ENCODE measurements at regions not wholly inside any gene's neighbourhood (a gene's known extent, or its start where the extent isn't known, plus 50 kb on each side); places are given as distances from the start of the nearest gene placed in this dataset.
A peak's percentile ranks its signal among the peaks of the same experiment; 100 is the strongest.
"Not testable (repeated sequence)": the region's sequence is repeated elsewhere in the genome, so short reads cannot be mapped to it uniquely, and the experiment has no call there.

- Histone ChIP-seq H3K27ac (no peak overlapping the region), H3K9me3 (replicated peaks) (no peaks in the 10 kb centered on the region), H3K36me3 (no peaks in the 10 kb centered on the region), H3K4me1 (no peaks in the 10 kb centered on the region; the same call in 1 of the 2 replicates), H3K27me3 (no peaks in the 10 kb centered on the region), H3K4me3 (no peak overlapping the region)
- DNase-seq, result no peak
These were observed 351.5 kb downstream of the NR4A2 start for GRCh38 chr2:155980941-155981560.

GRCh38 chr2:155975734-155976133 lies 356.8 kb downstream of the NR4A2 start:
- Histone ChIP-seq H3K27ac (no peak overlapping the region), H3K4me3 (no peak overlapping the region), H3K27me3 (no peaks in the 10 kb centered on the region), H3K4me1 (no peaks in the 10 kb centered on the region; the same call in 1 of the 2 replicates), H3K9me3 (replicated peaks) (no peaks in the 10 kb centered on the region), H3K36me3 (no peaks in the 10 kb centered on the region)
- DNase-seq, result peak in 1 of 2 experiments; percentile 6

- Histone ChIP-seq H3K4me1 (no peaks in the 10 kb centered on the region; the same call in 1 of the 2 replicates), H3K27ac (no peak overlapping the region), H3K27me3 (no peaks in the 10 kb centered on the region), H3K9me3 (replicated peaks) (no peaks in the 10 kb centered on the region), H3K4me3 (no peak overlapping the region), H3K36me3 (no peaks in the 10 kb centered on the region)
- no peak for DNase-seq
These were observed 359.6 kb downstream of the NR4A2 start for GRCh38 chr2:155972916-155973315.

- H3K27me3 ChIP-seq; H3K27ac ChIP-seq; H3K9me3 ChIP-seq (replicated peaks); H3K36me3 ChIP-seq; H3K4me1 ChIP-seq: not testable (repeated sequence)
- peak overlapping the region; percentile 25 for H3K4me3 ChIP-seq
- DNase-seq, result peak in 1 of 2 experiments; percentile 15
These were observed 366.5 kb downstream of the NR4A2 start for GRCh38 chr2:155966064-155966471.

- no peak overlapping the region for H3K27ac ChIP-seq
- peak overlapping the region; percentile 25 for H3K4me3 ChIP-seq
These were observed 367.0 kb downstream of the NR4A2 start for GRCh38 chr2:155965415-155966063.

GRCh38 chr2:155961641-155962040 lies 370.9 kb downstream of the NR4A2 start:
- no peak for DNase-seq
- no peak overlapping the region for H3K4me3 ChIP-seq
- no peak overlapping the region for H3K27ac ChIP-seq
- H3K4me1 ChIP-seq, result no peaks in the 10 kb centered on the region
- no peaks in the 10 kb centered on the region for H3K36me3 ChIP-seq
- H3K27me3 ChIP-seq, result no peaks in the 10 kb centered on the region
- H3K9me3 ChIP-seq (replicated peaks), result no peaks in the 10 kb centered on the region

More at GRCh38 chr2:155965415-155966063, 367.0 kb downstream of the NR4A2 start:
- Histone ChIP-seq H3K4me1 (no peaks in the 10 kb centered on the region), H3K9me3 (replicated peaks) (no peaks in the 10 kb centered on the region), H3K36me3 (no peaks in the 10 kb centered on the region), H3K27me3 (no peaks in the 10 kb centered on the region)
- no peak for DNase-seq

- Histone ChIP-seq H3K36me3 (no peaks in the 10 kb centered on the region), H3K4me1 (no peaks in the 10 kb centered on the region), H3K27ac (no peak overlapping the region), H3K4me3 (no peak overlapping the region), H3K9me3 (replicated peaks) (no peaks in the 10 kb centered on the region), H3K27me3 (no peaks in the 10 kb centered on the region)
- DNase-seq, result no peak
These were observed 373.7 kb downstream of the NR4A2 start for GRCh38 chr2:155958834-155959233.

GRCh38 chr2:155947069-155947468 lies 385.5 kb downstream of the NR4A2 start:
- Histone ChIP-seq H3K4me3 (no peak overlapping the region), H3K27me3 (no peaks in the 10 kb centered on the region), H3K4me1 (no peaks in the 10 kb centered on the region), H3K9me3 (replicated peaks) (no peaks in the 10 kb centered on the region), H3K27ac (no peak overlapping the region), H3K36me3 (no peaks in the 10 kb centered on the region)
- DNase-seq, result no peak

GRCh38 chr2:155944218-155944617 lies 388.3 kb downstream of the NR4A2 start:
- no peak for DNase-seq
- H3K36me3 ChIP-seq, result no peaks in the 10 kb centered on the region
- no peak overlapping the region for H3K27ac ChIP-seq
- H3K4me1 ChIP-seq, result no peaks in the 10 kb centered on the region
- H3K4me3 ChIP-seq, result no peak overlapping the region
- no peaks in the 10 kb centered on the region for H3K9me3 ChIP-seq (replicated peaks)
- no peaks in the 10 kb centered on the region for H3K27me3 ChIP-seq

GRCh38 chr2:155930312-155930711 lies 402.2 kb downstream of the NR4A2 start:
- no peaks in the 10 kb centered on the region for H3K4me1 ChIP-seq
- no peak overlapping the region for H3K4me3 ChIP-seq
- H3K36me3 ChIP-seq, result no peaks in the 10 kb centered on the region
- no peaks in the 10 kb centered on the region for H3K27me3 ChIP-seq
- H3K27ac ChIP-seq, result no peak overlapping the region
- H3K9me3 ChIP-seq (replicated peaks), result no peaks in the 10 kb centered on the region
- no peak for DNase-seq

GRCh38 chr2:155917380-155917779 lies 415.1 kb downstream of the NR4A2 start:
- H3K9me3 ChIP-seq (replicated peaks), result no peaks in the 10 kb centered on the region
- no peak overlapping the region for H3K27ac ChIP-seq
- no peaks in the 10 kb centered on the region for H3K4me1 ChIP-seq
- H3K27me3 ChIP-seq, result no peaks in the 10 kb centered on the region
- no peaks in the 10 kb centered on the region for H3K36me3 ChIP-seq
- no peak overlapping the region for H3K4me3 ChIP-seq
- no peak for DNase-seq

GRCh38 chr2:155913356-155913755 lies 419.2 kb downstream of the NR4A2 start:
- Histone ChIP-seq H3K4me1 (no peaks in the 10 kb centered on the region), H3K27ac (no peak overlapping the region), H3K4me3 (no peak overlapping the region), H3K36me3 (no peaks in the 10 kb centered on the region), H3K9me3 (replicated peaks) (no peaks in the 10 kb centered on the region), H3K27me3 (no peaks in the 10 kb centered on the region)
- no peak for DNase-seq

- no peak overlapping the region for H3K4me3 ChIP-seq
- no peaks in the 10 kb centered on the region for H3K4me1 ChIP-seq
- no peaks in the 10 kb centered on the region for H3K27me3 ChIP-seq
- no peak for DNase-seq
- H3K36me3 ChIP-seq, result no peaks in the 10 kb centered on the region
- H3K27ac ChIP-seq, result no peak overlapping the region
- no peaks in the 10 kb centered on the region for H3K9me3 ChIP-seq (replicated peaks)
These were observed 424.0 kb downstream of the NR4A2 start for GRCh38 chr2:155908567-155908966.

GRCh38 chr2:155907211-155907610 lies 425.3 kb downstream of the NR4A2 start:
- no peaks in the 10 kb centered on the region for H3K36me3 ChIP-seq
- H3K4me1 ChIP-seq, result no peaks in the 10 kb centered on the region
- no peaks in the 10 kb centered on the region for H3K27me3 ChIP-seq
- no peaks in the 10 kb centered on the region for H3K9me3 ChIP-seq (replicated peaks)
- no peak overlapping the region for H3K27ac ChIP-seq
- no peak overlapping the region for H3K4me3 ChIP-seq
- DNase-seq, result no peak

GRCh38 chr2:155905657-155906056 lies 426.9 kb downstream of the NR4A2 start:
- no peaks in the 10 kb centered on the region for H3K36me3 ChIP-seq
- H3K27me3 ChIP-seq, result no peaks in the 10 kb centered on the region
- no peaks in the 10 kb centered on the region for H3K4me1 ChIP-seq
- H3K9me3 ChIP-seq (replicated peaks), result no peaks in the 10 kb centered on the region
- no peak overlapping the region for H3K4me3 ChIP-seq
- no peak for DNase-seq
- no peak overlapping the region for H3K27ac ChIP-seq

GRCh38 chr2:155904720-155905119 lies 427.8 kb downstream of the NR4A2 start:
- H3K4me3 ChIP-seq, result no peak overlapping the region
- no peaks in the 10 kb centered on the region for H3K4me1 ChIP-seq
- H3K9me3 ChIP-seq (replicated peaks), result no peaks in the 10 kb centered on the region
- no peak overlapping the region for H3K27ac ChIP-seq
- no peak for DNase-seq
- H3K27me3 ChIP-seq, result no peaks in the 10 kb centered on the region
- H3K36me3 ChIP-seq, result no peaks in the 10 kb centered on the region

Measured in SJCRH30 (cell line).